Astrocyte (in vitro differentiated cells and primary cell): ENCODE measurements at regions not wholly inside any gene's neighbourhood (a gene's known extent, or its start where the extent isn't known, plus 50 kb on each side); places are given as distances from the start of the nearest gene placed in this dataset.

Experiments used
- DNase-seq: peaks from one replicate; pipeline ENCODE4 v3.0.0-alpha.2; 2010; ENCODE audit warnings: low read depth
- FAIRE-seq: peaks from 2 replicates; lab custom pipeline; 2011; peaks lifted over from hg19 to GRCh38; lab: Jason Lieb, UNC
- H2AFZ ChIP-seq: 2 replicates; pipeline ENCODE4 v1.6.0; 2012; ENCODE audit warnings: low read depth, low read length, inconsistent platforms
- H3K27ac ChIP-seq: 2 replicates; pipeline ENCODE4 v1.5.1; 2011; ENCODE audit warnings: low read depth, low read length, inconsistent platforms
- H3K27me3 ChIP-seq: 2 replicates; pipeline ENCODE4 v1.6.0; 2011; ENCODE audit warnings: low read length, inconsistent platforms; ENCODE audit not compliant: insufficient read depth
- H3K36me3 ChIP-seq: 2 replicates; pipeline ENCODE4 v1.5.1; 2011; ENCODE audit warnings: low read length, inconsistent platforms; ENCODE audit not compliant: insufficient read depth
- H3K4me1 ChIP-seq: 2 replicates; pipeline ENCODE4 v1.5.1; 2011; ENCODE audit warnings: low read length, inconsistent platforms; ENCODE audit not compliant: insufficient read depth
- H3K4me2 ChIP-seq: 2 replicates; pipeline ENCODE4 v1.6.0; 2012; ENCODE audit warnings: low read length, inconsistent platforms
- H3K4me3 ChIP-seq: 2 replicates; pipeline ENCODE4 v1.5.1; 2011; ENCODE audit warnings: low read depth, mild to moderate bottlenecking, low read length, inconsistent platforms; ENCODE audit not compliant: insufficient read depth
- H3K79me2 ChIP-seq: 2 replicates; pipeline ENCODE4 v1.6.0; 2012; ENCODE audit warnings: mild to moderate bottlenecking, low read length, inconsistent platforms; ENCODE audit not compliant: insufficient read depth
- H3K9ac ChIP-seq: 2 replicates; pipeline ENCODE4 v1.6.0; 2012; ENCODE audit warnings: mild to moderate bottlenecking, low read length, inconsistent platforms
- H3K9me3 ChIP-seq: 2 replicates; pipeline ENCODE4 v1.5.1; 2012; ENCODE audit warnings: low read depth, mild to moderate bottlenecking, low read length, inconsistent platforms; ENCODE audit not compliant: insufficient read depth
- H4K20me1 ChIP-seq: 2 replicates; pipeline ENCODE4 v1.6.0; 2012; ENCODE audit warnings: low read length, inconsistent platforms; ENCODE audit not compliant: insufficient read depth
- H3K27ac Mint-ChIP-seq: one replicate; pipeline ENCODE4 v1.8.0; 2021; ENCODE audit warnings: mild to moderate bottlenecking, mixed read lengths; ENCODE audit not compliant: unreplicated experiment
- H3K27me3 Mint-ChIP-seq: one replicate; pipeline ENCODE4 v1.8.0; 2021; ENCODE audit warnings: low read depth, mixed read lengths; ENCODE audit not compliant: unreplicated experiment
- H3K36me3 Mint-ChIP-seq: one replicate; pipeline ENCODE4 v1.8.0; 2021; ENCODE audit warnings: low read depth, mixed read lengths; ENCODE audit not compliant: unreplicated experiment
- H3K4me1 Mint-ChIP-seq: one replicate; pipeline ENCODE4 v1.8.0; 2021; ENCODE audit warnings: low read depth, mixed read lengths; ENCODE audit not compliant: unreplicated experiment
- H3K4me3 Mint-ChIP-seq: one replicate; pipeline ENCODE4 v1.8.0; 2021; ENCODE audit warnings: mild to moderate bottlenecking, moderate library complexity, mixed read lengths; ENCODE audit not compliant: unreplicated experiment
- H3K9me3 Mint-ChIP-seq: one replicate; pipeline ENCODE4 v1.8.0; 2021; ENCODE audit warnings: mild to moderate bottlenecking, mixed read lengths; ENCODE audit not compliant: unreplicated experiment
- EZH2 ChIP-seq: IDR thresholded peaks from 2 replicates; pipeline ENCODE4 v1.6.1; 2012; ENCODE audit warnings: mild to moderate bottlenecking, low read length, inconsistent platforms; ENCODE audit not compliant: insufficient read depth
- TF ChIP-seq, protein P1 (sequence below): IDR thresholded peaks from 2 replicates; pipeline ENCODE4 v1.5.1; 2011; ENCODE audit warnings: low read depth, mild to moderate bottlenecking, inconsistent platforms, low read length, moderate library complexity; ENCODE audit not compliant: insufficient read depth

DNA sequence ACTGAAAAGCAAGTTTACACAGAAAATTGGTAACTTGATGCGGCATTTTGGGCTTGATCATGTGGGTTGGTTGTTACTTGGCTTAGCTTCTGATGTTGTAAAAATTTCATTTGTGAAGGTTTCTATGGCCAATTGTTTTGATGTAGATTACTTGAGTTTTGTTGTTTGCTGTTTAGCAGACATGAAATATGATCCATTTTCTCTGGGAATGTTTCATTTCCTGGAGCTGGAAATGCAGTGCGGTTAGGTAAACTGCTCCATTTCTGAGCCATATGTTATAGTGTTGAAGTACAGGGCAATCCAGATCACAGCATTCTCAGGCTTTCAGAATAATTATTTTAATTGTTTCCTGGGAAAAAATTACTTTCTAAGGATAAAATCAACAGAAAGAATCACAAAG lies 396.9 kb downstream of the ENC1 start:
- Histone ChIP-seq H3K9ac (no peak overlapping the region), H3K27ac (no peak overlapping the region), H3K4me2 (no peak overlapping the region), H3K9me3 (no peaks in the 10 kb centered on the region), H3K36me3 (no peaks in the 10 kb centered on the region), H4K20me1 (no peaks in the 10 kb centered on the region), H3K27me3 (no peaks in the 10 kb centered on the region), H3K4me1 (peaks cover 6% of the 10 kb centered on the region), H3K79me2 (no peaks in the 10 kb centered on the region), H2AFZ (no peak overlapping the region), H3K4me3 (no peak overlapping the region)
- no peak overlapping the region for H3K27ac Mint-ChIP-seq
- H3K4me3 Mint-ChIP-seq, result no peak overlapping the region
- no peaks in the 10 kb centered on the region for H3K27me3 Mint-ChIP-seq
- no peak for TF ChIP-seq EZH2
- TF ChIP-seq, protein P1, sequence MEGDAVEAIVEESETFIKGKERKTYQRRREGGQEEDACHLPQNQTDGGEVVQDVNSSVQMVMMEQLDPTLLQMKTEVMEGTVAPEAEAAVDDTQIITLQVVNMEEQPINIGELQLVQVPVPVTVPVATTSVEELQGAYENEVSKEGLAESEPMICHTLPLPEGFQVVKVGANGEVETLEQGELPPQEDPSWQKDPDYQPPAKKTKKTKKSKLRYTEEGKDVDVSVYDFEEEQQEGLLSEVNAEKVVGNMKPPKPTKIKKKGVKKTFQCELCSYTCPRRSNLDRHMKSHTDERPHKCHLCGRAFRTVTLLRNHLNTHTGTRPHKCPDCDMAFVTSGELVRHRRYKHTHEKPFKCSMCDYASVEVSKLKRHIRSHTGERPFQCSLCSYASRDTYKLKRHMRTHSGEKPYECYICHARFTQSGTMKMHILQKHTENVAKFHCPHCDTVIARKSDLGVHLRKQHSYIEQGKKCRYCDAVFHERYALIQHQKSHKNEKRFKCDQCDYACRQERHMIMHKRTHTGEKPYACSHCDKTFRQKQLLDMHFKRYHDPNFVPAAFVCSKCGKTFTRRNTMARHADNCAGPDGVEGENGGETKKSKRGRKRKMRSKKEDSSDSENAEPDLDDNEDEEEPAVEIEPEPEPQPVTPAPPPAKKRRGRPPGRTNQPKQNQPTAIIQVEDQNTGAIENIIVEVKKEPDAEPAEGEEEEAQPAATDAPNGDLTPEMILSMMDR, result no peak
- peaks cover 2% of the 10 kb centered on the region for H3K9me3 Mint-ChIP-seq
- DNase-seq (no peak), FAIRE-seq (no peak)
- H3K4me1 Mint-ChIP-seq, result peaks cover 14% of the 10 kb centered on the region
- H3K36me3 Mint-ChIP-seq, result no peaks in the 10 kb centered on the region

DNA sequence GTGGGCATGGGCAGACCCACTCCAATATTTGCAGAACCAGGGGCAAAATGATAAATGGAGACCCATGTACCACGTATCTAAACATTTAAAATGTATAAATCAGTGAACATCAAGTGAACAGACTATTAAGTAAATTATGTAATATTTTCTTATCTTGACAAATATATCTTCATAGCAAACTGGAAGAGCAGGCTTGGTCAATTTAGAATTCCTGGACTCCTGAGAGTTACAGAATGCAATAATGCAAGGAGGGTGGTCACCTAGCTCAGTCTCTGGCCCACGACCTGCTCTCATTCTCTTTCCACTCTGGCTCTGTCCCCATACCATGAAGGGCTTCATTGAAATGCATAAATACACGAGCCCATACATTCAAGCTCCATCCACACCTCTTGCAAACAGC lies 398.0 kb downstream of the ENC1 start:
- FAIRE-seq (no peak), DNase-seq (no peak)
- TF ChIP-seq, protein P1, result no peak
- no peak for TF ChIP-seq EZH2
- H2AFZ ChIP-seq, result no peak overlapping the region
- peak overlapping the region; percentile 64 for H3K27ac Mint-ChIP-seq
- no peak overlapping the region for H3K4me2 ChIP-seq
- H3K27me3 Mint-ChIP-seq, result no peaks in the 10 kb centered on the region
- no peaks in the 10 kb centered on the region for H3K9me3 ChIP-seq
- H3K4me3 Mint-ChIP-seq, result no peak overlapping the region
- no peak overlapping the region for H3K9ac ChIP-seq
- no peak overlapping the region for H3K27ac ChIP-seq
- H3K36me3 ChIP-seq, result no peaks in the 10 kb centered on the region
- H3K36me3 Mint-ChIP-seq, result no peaks in the 10 kb centered on the region
- H3K27me3 ChIP-seq, result no peaks in the 10 kb centered on the region
- H3K9me3 Mint-ChIP-seq, result peaks cover 2% of the 10 kb centered on the region
- no peak overlapping the region for H3K4me3 ChIP-seq
- H3K4me1 Mint-ChIP-seq, result peaks cover 14% of the 10 kb centered on the region
- no peaks in the 10 kb centered on the region for H4K20me1 ChIP-seq
- H3K79me2 ChIP-seq, result no peaks in the 10 kb centered on the region
- H3K4me1 ChIP-seq, result peaks cover 6% of the 10 kb centered on the region

DNA sequence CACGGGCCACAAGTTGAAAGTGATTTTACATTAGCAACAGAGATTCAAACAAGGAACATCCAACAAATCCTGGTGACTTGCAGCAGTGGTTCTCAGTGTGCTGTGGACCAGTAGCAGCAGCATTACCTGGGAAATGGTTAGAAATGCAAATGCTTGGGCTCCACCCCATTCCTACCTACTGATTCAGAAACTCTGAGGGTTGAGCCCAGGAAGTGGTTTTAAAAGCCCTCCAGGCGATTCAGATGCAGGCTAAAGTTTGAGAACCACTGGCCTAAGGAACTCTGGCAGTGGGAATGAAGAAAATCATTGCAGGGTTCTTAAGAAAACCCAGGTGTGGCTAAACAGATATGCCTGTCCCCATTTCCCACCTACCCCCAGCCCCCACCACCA lies 398.8 kb downstream of the ENC1 start:
- Mint-ChIP-seq H3K9me3 (peaks cover 2% of the 10 kb centered on the region), H3K4me1 (peaks cover 14% of the 10 kb centered on the region)
- DNase-seq, result peak; percentile 48

More for the DNA sequence above, 398.8 kb downstream of the ENC1 start:
- no peak for TF ChIP-seq EZH2
- TF ChIP-seq, protein P1, result no peak
- Histone ChIP-seq H2AFZ (no peak overlapping the region), H3K27ac (no peak overlapping the region), H3K36me3 (no peaks in the 10 kb centered on the region), H3K9ac (no peak overlapping the region), H3K4me1 (peaks cover 6% of the 10 kb centered on the region), H3K27me3 (no peaks in the 10 kb centered on the region), H3K4me2 (peak overlapping the region; percentile 58), H3K79me2 (no peaks in the 10 kb centered on the region), H3K9me3 (no peaks in the 10 kb centered on the region), H3K4me3 (no peak overlapping the region), H4K20me1 (no peaks in the 10 kb centered on the region)
- H3K4me3 Mint-ChIP-seq, result no peak overlapping the region
- no peak for FAIRE-seq
- peak overlapping the region; percentile 78 for H3K27ac Mint-ChIP-seq
- H3K36me3 Mint-ChIP-seq, result no peaks in the 10 kb centered on the region
- H3K27me3 Mint-ChIP-seq, result no peaks in the 10 kb centered on the region
